ENCODE measurements at regions not wholly inside any gene's neighbourhood (a gene's known extent, or its start where the extent isn't known, plus 50 kb on each side); places are given as distances from the start of the nearest gene placed in this dataset.

- H2AFZ ChIP-seq (ENCODE audit: low read length) = no peak overlapping the region
- H3K4me1 ChIP-seq (ENCODE audit: insufficient read depth, low read length) = no peaks in the 10 kb centered on the region
- no peak overlapping the region for H3K4me2 ChIP-seq (ENCODE audit: insufficient read depth, low read length)
- no peaks in the 10 kb centered on the region for H3K27me3 ChIP-seq (ENCODE audit: insufficient read depth, low read length)
- H4K20me1 ChIP-seq (ENCODE audit: insufficient read depth, low read length) = no peaks in the 10 kb centered on the region
- DNase-seq (ENCODE audit: insufficient read length, low spot score, missing footprints) = no peak
- no peaks in the 10 kb centered on the region for H3K36me3 ChIP-seq (ENCODE audit: insufficient read depth, low read length)
- no peak for TF ChIP-seq CTCF (IDR thresholded peaks at IDR 0.05; ENCODE audit: extremely low read depth, low read depth, low read length)
- H3K27ac ChIP-seq (ENCODE audit: low read depth, low read length) = no peak overlapping the region
- no peaks in the 10 kb centered on the region for H3K9me3 ChIP-seq (ENCODE audit: low read depth, low read length)
- no peaks in the 10 kb centered on the region for H3K79me2 ChIP-seq (ENCODE audit: insufficient read depth, low read length)
- no peak overlapping the region for H3K4me3 ChIP-seq (ENCODE audit: insufficient read depth, low read length)
Measured at GRCh38 chr1:82718719-82719419, 918.1 kb downstream of the ADGRL2 start.

- Histone ChIP-seq H2AFZ (ENCODE audit: low read length) (no peak overlapping the region), H3K36me3 (ENCODE audit: insufficient read depth, low read length) (no peaks in the 10 kb centered on the region), H3K4me2 (ENCODE audit: insufficient read depth, low read length) (no peak overlapping the region), H3K79me2 (ENCODE audit: insufficient read depth, low read length) (no peaks in the 10 kb centered on the region), H3K9me3 (ENCODE audit: low read depth, low read length) (no peaks in the 10 kb centered on the region), H3K4me1 (ENCODE audit: insufficient read depth, low read length) (no peaks in the 10 kb centered on the region), H3K4me3 (ENCODE audit: insufficient read depth, low read length) (no peak overlapping the region), H3K27ac (ENCODE audit: low read depth, low read length) (no peak overlapping the region), H3K27me3 (ENCODE audit: insufficient read depth, low read length) (no peaks in the 10 kb centered on the region), H4K20me1 (ENCODE audit: insufficient read depth, low read length) (no peaks in the 10 kb centered on the region)
- no peak for DNase-seq (ENCODE audit: insufficient read length, low spot score, missing footprints)
- TF ChIP-seq CTCF (IDR thresholded peaks at IDR 0.05; ENCODE audit: extremely low read depth, low read depth, low read length) = no peak
Measured at GRCh38 chr1:82710091-82710490, 909.4 kb downstream of the ADGRL2 start.

- no peaks in the 10 kb centered on the region for H4K20me1 ChIP-seq (ENCODE audit: insufficient read depth, low read length)
- H3K36me3 ChIP-seq (ENCODE audit: insufficient read depth, low read length) = no peaks in the 10 kb centered on the region
- no peaks in the 10 kb centered on the region for H3K79me2 ChIP-seq (ENCODE audit: insufficient read depth, low read length)
- H3K9me3 ChIP-seq (ENCODE audit: low read depth, low read length) = no peaks in the 10 kb centered on the region
- DNase-seq (ENCODE audit: insufficient read length, low spot score, missing footprints) = peak; percentile 9
- no peak overlapping the region for H3K27ac ChIP-seq (ENCODE audit: low read depth, low read length)
- TF ChIP-seq CTCF (IDR thresholded peaks at IDR 0.05; ENCODE audit: extremely low read depth, low read depth, low read length) = no peak
- no peaks in the 10 kb centered on the region for H3K27me3 ChIP-seq (ENCODE audit: insufficient read depth, low read length)
- H3K4me2 ChIP-seq (ENCODE audit: insufficient read depth, low read length) = no peak overlapping the region
- no peak overlapping the region for H2AFZ ChIP-seq (ENCODE audit: low read length)
- no peak overlapping the region for H3K4me3 ChIP-seq (ENCODE audit: insufficient read depth, low read length)
- no peaks in the 10 kb centered on the region for H3K4me1 ChIP-seq (ENCODE audit: insufficient read depth, low read length)
Measured at GRCh38 chr1:82707681-82708080, 906.9 kb downstream of the ADGRL2 start.

GRCh38 chr1:82706741-82707140, 906.0 kb downstream of the ADGRL2 start:
- no peaks in the 10 kb centered on the region for H3K79me2 ChIP-seq (ENCODE audit: insufficient read depth, low read length)
- no peak overlapping the region for H3K4me3 ChIP-seq (ENCODE audit: insufficient read depth, low read length)
- H3K27ac ChIP-seq (ENCODE audit: low read depth, low read length) = peak overlapping the region; percentile 21
- no peaks in the 10 kb centered on the region for H3K36me3 ChIP-seq (ENCODE audit: insufficient read depth, low read length)
- no peaks in the 10 kb centered on the region for H3K27me3 ChIP-seq (ENCODE audit: insufficient read depth, low read length)
- H3K4me1 ChIP-seq (ENCODE audit: insufficient read depth, low read length) = no peaks in the 10 kb centered on the region
- peak overlapping the region; percentile 31 for H3K4me2 ChIP-seq (ENCODE audit: insufficient read depth, low read length)
- no peaks in the 10 kb centered on the region for H4K20me1 ChIP-seq (ENCODE audit: insufficient read depth, low read length)
- DNase-seq (ENCODE audit: insufficient read length, low spot score, missing footprints) = no peak
- no peak for TF ChIP-seq CTCF (IDR thresholded peaks at IDR 0.05; ENCODE audit: extremely low read depth, low read depth, low read length)
- H2AFZ ChIP-seq (ENCODE audit: low read length) = no peak overlapping the region
- no peaks in the 10 kb centered on the region for H3K9me3 ChIP-seq (ENCODE audit: low read depth, low read length)
